Epithelial cell of esophagus (primary cell): ENCODE measurements at regions not wholly inside any gene's neighbourhood (a gene's known extent, or its start where the extent isn't known, plus 50 kb on each side); places are given as distances from the start of the nearest gene placed in this dataset.

Source experiments
- DNase-seq: peaks from one replicate; pipeline ENCODE4 v3.0.0; 2010; ENCODE audit warnings: low read depth
- H3K4me3 ChIP-seq: 2 replicates; pipeline ENCODE4 v1.5.1; 2011; ENCODE audit warnings: mild to moderate bottlenecking, low read length, control low read depth
- TF ChIP-seq, protein P1 (sequence below): IDR thresholded peaks from 2 replicates; pipeline ENCODE4 v1.5.1; 2011; ENCODE audit warnings: low read depth, mild to moderate bottlenecking, low read length, control low read depth, inconsistent platforms; ENCODE audit not compliant: insufficient read depth; ENCODE audit errors: missing control alignments

DNA sequence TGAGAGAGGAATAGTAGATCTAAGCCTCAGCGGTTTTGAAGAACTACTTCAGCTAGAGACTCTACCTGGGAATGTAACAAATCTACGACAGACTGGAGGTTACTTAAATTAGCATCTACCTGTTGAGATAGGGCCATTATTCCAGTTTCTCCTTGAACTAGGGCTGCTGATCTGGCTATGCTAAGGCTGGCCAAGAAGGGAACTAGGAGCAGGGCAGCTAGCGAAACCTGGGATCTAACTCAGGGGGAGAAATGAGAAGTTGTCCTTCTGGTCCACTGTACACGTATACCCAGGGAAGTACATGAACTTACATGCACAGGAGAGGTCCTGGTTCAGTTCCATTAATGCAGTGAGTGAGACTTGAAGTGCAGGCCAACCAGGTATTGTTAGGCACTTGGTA is 156.7 kb downstream of the TRIM27 start:
- H3K4me3 ChIP-seq: no peak overlapping the region
- DNase-seq: no peak
- TF ChIP-seq, protein P1, sequence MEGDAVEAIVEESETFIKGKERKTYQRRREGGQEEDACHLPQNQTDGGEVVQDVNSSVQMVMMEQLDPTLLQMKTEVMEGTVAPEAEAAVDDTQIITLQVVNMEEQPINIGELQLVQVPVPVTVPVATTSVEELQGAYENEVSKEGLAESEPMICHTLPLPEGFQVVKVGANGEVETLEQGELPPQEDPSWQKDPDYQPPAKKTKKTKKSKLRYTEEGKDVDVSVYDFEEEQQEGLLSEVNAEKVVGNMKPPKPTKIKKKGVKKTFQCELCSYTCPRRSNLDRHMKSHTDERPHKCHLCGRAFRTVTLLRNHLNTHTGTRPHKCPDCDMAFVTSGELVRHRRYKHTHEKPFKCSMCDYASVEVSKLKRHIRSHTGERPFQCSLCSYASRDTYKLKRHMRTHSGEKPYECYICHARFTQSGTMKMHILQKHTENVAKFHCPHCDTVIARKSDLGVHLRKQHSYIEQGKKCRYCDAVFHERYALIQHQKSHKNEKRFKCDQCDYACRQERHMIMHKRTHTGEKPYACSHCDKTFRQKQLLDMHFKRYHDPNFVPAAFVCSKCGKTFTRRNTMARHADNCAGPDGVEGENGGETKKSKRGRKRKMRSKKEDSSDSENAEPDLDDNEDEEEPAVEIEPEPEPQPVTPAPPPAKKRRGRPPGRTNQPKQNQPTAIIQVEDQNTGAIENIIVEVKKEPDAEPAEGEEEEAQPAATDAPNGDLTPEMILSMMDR: no peak

DNA sequence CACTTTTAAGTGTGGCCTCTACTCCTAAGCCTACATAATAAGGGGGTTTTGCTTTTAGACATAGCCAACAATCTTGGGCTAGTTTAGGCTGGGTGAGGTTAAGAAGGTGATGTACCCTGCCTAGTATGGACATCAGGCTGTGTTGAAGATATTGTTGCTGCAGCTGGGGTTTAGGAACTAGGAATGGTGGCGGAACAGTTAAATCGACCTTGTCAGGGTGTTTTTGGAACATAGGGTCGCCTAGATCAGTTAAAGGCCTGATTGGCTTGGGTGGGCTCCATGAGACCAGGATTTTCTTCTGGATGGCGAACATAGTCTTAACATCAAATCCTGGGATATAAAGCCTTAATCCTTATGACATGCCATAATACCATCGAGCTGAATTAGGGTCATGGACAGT is 156.1 kb downstream of the TRIM27 start:
- no peak for DNase-seq
- no peak overlapping the region for H3K4me3 ChIP-seq
- TF ChIP-seq, protein P1: no peak

DNA sequence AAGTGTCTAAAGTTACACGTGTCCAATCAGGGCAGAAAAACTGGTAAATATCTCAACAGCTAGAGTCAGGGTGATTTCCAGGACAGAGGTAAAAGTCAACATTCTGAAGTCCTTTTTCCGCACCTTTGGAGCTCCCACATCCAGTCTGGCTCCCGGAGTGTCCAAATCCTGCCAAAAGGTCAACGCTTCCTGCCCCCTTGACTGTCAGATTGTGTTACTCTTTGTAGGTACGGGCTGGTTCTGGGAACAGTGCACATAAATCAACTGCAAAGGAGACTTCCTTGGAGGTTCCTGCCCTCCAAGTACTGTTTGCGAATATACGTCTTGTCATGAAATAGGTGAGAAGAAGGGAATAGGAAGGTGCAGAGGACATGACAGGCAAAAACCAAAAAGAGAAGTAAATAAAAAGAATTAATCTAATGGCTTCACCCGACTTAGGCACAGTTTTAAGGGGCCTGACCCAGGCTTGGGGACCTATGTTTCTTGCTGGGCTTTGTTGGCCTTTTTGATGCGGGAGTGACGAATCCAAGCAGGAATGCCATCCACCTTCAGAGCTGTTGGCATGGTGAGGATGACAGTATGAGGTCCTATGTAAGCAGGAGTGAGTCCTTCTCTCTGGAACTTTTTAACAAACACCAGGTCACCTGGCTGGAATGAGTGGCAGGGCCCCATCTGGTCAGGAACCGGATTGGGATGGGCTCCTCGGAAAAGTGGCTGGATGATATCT is 155.4 kb downstream of the TRIM27 start:
- no peak for DNase-seq
- no peak overlapping the region for H3K4me3 ChIP-seq
- TF ChIP-seq, protein P1: no peak

DNA sequence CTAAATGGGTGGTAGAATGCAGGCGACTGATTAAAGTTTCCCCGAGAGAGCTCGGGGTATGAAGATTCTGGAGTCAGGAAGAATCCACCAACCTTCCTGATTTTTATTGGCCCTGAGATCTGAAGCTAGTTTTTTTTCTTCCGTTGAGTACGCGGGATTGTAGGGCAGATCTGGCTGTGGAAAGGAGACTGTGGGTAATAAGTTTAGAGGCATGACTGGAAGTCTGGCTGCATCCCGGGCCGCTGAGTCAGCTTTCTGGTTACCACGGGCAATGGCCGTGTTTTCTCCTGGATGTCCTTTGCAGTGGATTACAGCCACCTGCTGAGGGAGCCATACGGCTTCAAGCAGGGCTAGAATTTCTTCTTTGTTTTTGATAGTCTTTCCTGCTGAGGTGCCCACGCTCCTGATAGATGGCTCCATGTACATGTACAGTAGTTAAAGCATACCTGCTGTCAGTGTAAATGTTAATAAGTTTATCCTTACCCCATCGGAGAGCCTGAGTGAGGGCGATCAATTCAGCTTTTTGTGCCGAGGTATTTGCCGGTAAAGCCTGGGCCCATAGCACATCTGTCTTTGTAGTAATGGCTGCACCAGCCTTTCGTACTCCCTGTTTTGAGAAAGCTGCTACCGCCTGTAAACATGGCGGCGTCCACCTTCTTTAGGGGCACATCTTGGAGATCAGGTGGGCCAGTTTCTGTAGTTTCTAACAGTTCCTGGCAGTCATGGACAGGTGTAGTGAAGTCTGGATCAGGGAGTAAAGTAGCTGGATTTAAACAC is 154.0 kb downstream of the TRIM27 start:
- no peak overlapping the region for H3K4me3 ChIP-seq
- peak; percentile 82 for DNase-seq
- TF ChIP-seq, protein P1: no peak

DNA sequence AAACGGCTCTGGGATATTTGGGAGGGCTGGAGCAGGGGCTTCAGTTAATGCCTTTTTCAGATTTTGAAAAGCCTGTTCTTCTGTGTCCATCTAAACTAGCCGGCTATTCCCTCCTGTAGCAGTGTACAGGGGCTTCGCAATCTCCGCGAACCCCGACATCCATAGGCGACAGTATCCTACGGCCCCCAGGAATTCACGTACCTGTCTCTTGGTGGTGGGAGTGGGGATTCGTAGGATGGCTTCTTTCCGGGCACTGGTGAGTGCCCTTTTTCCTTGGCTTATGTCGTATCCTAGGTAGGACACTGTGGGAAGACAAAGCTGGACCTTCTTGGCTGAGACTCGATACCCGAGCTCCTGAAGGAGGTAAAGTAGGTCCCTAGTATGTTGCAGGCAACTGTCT is 153.1 kb downstream of the TRIM27 start:
- TF ChIP-seq, protein P1: no peak
- no peak overlapping the region for H3K4me3 ChIP-seq
- DNase-seq: no peak

DNA sequence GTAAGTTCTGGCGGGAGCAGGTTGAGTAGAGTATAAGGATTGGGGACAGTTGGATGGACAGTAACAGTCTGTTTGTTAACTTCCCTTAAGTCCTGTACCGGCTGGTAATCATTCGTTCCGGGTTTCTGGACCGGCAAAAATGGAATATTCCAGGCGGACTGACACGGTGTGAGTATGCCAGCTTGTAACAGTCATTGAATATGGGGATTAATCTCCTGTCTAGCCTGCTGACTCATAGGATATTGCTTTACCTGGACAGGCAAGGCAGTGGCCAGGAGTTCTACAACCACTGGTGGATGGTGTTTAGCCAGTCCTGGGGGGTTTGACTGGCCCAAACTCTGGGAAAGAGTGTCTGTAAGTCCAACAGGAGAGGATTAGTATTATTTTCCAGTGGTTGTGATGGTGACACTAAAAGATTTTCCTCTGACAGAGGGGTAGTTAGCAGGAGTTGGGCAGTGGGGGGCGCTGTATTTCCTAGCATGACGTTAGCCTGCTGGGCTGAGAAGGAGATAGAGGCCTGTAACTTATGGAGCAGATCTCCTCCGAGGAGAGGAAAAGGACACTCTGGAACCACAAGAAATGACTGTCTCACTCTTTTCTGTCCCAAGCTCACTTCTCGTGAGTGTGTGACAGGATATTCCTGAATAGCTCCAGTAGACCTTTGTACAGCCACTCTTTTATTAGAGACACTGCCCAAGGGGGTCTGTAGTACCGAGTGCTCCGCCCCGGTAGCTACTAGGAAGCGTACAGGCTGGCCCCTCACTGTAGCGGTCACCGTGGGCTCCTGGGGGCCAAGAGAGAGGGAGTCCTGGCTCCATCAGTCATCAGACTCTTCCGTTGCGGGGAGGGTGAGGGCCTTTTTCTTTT is 152.2 kb downstream of the TRIM27 start:
- peak; percentile 64 for DNase-seq
- H3K4me3 ChIP-seq: no peak overlapping the region
- TF ChIP-seq, protein P1: no peak
